GM12872 (cell line): ENCODE measurements at regions not wholly inside any gene's neighbourhood (a gene's known extent, or its start where the extent isn't known, plus 50 kb on each side); places are given as distances from the start of the nearest gene placed in this dataset.

Source experiments
- CTCF ChIP-seq: IDR thresholded peaks from 3 replicates; pipeline ENCODE4 v1.5.1; 2011; ENCODE audit warnings: low read depth, mild to moderate bottlenecking, low read length, moderate library complexity; ENCODE audit not compliant: insufficient read depth

- 0 out of 3 replicates have a peak, but pooled peaks have one; percentile 8 for TF ChIP-seq CTCF
Observed at GRCh38 chr2:30078521-30078920, 68.3 kb upstream of the YPEL5 start.

GRCh38 chr2:30084915-30085314 lies 61.9 kb upstream of the YPEL5 start:
- TF ChIP-seq CTCF, result no peak

GRCh38 chr2:30089171-30089570 lies 57.6 kb upstream of the YPEL5 start:
- no peak for TF ChIP-seq CTCF

- TF ChIP-seq CTCF, result no peak
Observed at GRCh38 chr2:30095402-30095801, 51.4 kb upstream of the YPEL5 start.

- no peak for TF ChIP-seq CTCF
Observed at GRCh38 chr2:30096451-30096850, 50.4 kb upstream of the YPEL5 start.
